Cardiac muscle cell (in vitro differentiated cells and primary cell): ENCODE measurements at regions not wholly inside any gene's neighbourhood (a gene's known extent, or its start where the extent isn't known, plus 50 kb on each side); places are given as distances from the start of the nearest gene placed in this dataset.
"Not testable (repeated sequence)": the region's sequence is repeated elsewhere in the genome, so short reads cannot be mapped to it uniquely, and the experiment has no call there.

Source experiments
- DNase-seq, 2 donors: peaks; one replicate each; pipeline versions ENCODE4 v3.0.0 to v3.0.0-alpha.2; 2010 to 2017; ENCODE audit warnings: low read depth in 1 of 2, low spot score in 1 of 2
- H3K27ac ChIP-seq: fragments of 200-600 bp; sonication (generic); 2 replicates; pipeline ENCODE4 v1.5.1; 2016
- H3K27me3 ChIP-seq: fragments of 200-600 bp; sonication (generic); 2 replicates; pipeline ENCODE4 v1.6.0; 2016; ENCODE audit warnings: control low read depth
- H3K36me3 ChIP-seq: fragments of 200-600 bp; sonication (generic); 2 replicates; pipeline ENCODE4 v1.5.1; 2016; ENCODE audit warnings: control low read depth
- H3K4me1 ChIP-seq: fragments of 200-600 bp; sonication (generic); 2 replicates; pipeline ENCODE4 v1.8.1; 2017; ENCODE audit warnings: low read depth, mild to moderate bottlenecking, mixed run types
- H3K4me3 ChIP-seq: fragments of 200-600 bp; sonication (generic); 2 replicates; pipeline ENCODE4 v1.5.1; 2016; ENCODE audit warnings: mild to moderate bottlenecking
- H3K9me3 ChIP-seq: fragments of 200-600 bp; sonication (generic); 2 replicates; pipeline ENCODE4 v1.5.1; 2017; ENCODE audit warnings: low read depth, mild to moderate bottlenecking, control low read depth
- TF ChIP-seq, protein P1 (sequence below): IDR thresholded peaks from 2 replicates; pipeline ENCODE4 v1.5.1; 2012; ENCODE audit warnings: low read depth, mild to moderate bottlenecking, low read length

DNA sequence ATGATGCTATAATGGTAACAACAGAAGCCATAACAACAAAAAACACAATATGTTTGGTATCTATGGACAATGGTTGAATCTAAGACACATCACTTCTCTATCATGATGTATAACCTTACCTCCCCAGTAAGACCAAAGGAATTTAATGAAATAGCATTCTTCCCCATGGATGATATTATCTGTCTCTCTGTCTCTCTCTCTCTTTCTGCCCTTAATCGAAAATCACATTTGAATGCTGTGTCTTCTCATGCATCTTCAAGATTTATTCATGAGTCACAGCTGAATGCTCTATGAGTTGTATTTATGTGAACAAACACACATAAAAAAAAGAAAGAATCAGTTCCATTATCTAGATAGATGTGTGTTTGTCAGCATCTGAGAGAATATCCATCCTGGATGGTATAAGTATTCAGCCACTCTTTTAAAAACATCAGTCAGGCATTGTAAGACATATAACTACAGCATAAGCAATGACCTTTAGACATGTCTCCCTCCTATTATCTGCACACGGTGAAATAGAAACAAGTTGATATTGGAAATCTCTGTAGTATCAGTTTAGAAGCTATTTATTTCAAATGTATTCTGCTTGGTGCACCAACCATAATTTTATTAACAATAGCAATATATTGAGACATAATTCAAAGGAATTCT, 433.3 kb downstream of the TOX3 start:
- Histone ChIP-seq H3K36me3 (no peaks in the 10 kb centered on the region), H3K27ac (no peak overlapping the region), H3K4me3 (no peak overlapping the region), H3K4me1 (no peaks in the 10 kb centered on the region), H3K9me3 (no peaks in the 10 kb centered on the region), H3K27me3 (no peaks in the 10 kb centered on the region)
- TF ChIP-seq, protein P1, sequence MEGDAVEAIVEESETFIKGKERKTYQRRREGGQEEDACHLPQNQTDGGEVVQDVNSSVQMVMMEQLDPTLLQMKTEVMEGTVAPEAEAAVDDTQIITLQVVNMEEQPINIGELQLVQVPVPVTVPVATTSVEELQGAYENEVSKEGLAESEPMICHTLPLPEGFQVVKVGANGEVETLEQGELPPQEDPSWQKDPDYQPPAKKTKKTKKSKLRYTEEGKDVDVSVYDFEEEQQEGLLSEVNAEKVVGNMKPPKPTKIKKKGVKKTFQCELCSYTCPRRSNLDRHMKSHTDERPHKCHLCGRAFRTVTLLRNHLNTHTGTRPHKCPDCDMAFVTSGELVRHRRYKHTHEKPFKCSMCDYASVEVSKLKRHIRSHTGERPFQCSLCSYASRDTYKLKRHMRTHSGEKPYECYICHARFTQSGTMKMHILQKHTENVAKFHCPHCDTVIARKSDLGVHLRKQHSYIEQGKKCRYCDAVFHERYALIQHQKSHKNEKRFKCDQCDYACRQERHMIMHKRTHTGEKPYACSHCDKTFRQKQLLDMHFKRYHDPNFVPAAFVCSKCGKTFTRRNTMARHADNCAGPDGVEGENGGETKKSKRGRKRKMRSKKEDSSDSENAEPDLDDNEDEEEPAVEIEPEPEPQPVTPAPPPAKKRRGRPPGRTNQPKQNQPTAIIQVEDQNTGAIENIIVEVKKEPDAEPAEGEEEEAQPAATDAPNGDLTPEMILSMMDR: no peak
- DNase-seq: no peak

DNA sequence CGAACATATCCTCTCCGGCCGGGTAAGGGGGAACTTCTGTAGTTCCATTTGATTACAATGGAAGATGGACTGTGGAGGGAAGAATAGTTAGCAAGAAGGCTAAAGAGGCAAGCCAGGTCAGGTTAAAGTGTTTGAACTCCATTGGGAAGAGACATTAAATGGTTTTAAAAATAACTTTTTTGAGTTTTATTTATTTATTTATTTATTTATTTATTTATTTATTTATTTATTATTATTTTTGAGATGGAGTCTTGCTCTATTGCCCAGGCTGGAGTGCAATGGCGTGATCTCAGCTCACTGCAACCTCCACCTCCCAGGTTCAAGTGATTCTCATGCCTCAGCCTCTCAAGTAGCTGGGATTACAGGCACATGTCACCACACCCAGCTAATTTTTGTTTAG, 441.9 kb downstream of the TOX3 start:
- not testable (repeated sequence) for H3K9me3 ChIP-seq, H3K4me1 ChIP-seq, H3K27me3 ChIP-seq, H3K4me3 ChIP-seq, H3K27ac ChIP-seq, H3K36me3 ChIP-seq, DNase-seq

DNA sequence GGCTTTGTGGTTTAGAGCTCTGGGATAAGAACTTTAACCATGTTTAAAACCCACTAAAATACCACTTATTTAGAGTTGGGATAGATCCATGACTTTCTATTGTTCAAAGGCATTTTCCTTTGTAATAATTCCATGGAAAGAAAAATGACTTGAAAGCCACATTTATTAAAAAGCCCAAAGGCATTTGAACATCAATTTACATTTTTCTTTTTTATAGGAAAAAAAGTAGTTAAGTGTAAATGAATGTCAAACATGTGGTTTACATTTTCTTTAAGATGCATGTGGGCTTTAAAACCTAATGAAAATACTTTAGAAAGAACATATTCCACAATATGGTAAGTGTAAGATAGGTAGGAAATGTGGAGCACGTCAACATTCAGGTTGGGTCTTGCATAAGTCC, 443.2 kb downstream of the TOX3 start:
- Histone ChIP-seq H3K4me3 (no peak overlapping the region), H3K4me1 (no peaks in the 10 kb centered on the region), H3K27me3 (no peaks in the 10 kb centered on the region), H3K27ac (no peak overlapping the region), H3K36me3 (no peaks in the 10 kb centered on the region), H3K9me3 (no peaks in the 10 kb centered on the region)
- TF ChIP-seq, protein P1: no peak
- DNase-seq: no peak

DNA sequence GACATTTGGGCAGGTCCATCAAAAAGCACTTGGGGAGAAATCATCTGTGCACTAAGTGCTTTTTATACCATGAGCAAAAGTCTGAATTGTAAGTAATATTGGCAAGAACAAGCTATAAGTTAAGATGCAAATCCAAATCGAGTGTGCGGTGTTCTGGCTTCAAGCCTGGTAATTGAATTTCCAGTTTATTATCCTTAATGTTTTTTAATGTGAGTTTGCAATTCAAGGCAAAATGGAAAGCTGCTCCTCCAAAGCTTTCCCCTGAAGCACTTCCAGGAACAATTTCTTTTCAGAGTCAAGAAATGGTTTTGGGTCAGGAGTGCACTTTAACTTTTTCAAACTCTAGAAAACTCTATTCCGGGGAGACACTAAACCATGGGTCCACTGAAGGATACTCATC, 445.7 kb downstream of the TOX3 start:
- TF ChIP-seq, protein P1: no peak
- Histone ChIP-seq H3K27me3 (no peaks in the 10 kb centered on the region), H3K27ac (no peak overlapping the region), H3K4me3 (no peak overlapping the region), H3K36me3 (no peaks in the 10 kb centered on the region), H3K9me3 (no peaks in the 10 kb centered on the region), H3K4me1 (peaks cover 7% of the 10 kb centered on the region)
- DNase-seq: no peak

DNA sequence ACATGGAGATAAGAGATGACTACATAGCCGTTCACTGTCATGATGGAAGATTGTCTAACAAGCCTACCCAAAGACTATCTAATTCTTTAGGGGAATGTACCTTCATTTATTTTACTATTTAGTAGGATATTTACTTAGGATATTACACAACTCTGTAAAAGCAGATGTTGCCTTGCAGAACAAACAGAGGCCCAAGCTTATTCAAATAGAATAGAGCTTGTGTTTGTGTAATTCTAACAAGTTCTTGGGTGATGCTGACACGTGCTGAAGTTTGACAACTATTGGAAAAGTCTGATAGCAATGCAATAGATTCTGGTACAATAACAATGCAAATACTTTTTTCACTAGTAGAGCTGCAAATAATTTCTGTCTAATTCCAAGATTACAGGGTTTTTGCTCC, 447.6 kb downstream of the TOX3 start:
- TF ChIP-seq, protein P1: no peak
- no peak overlapping the region for H3K27ac ChIP-seq
- peaks cover 9% of the 10 kb centered on the region for H3K4me1 ChIP-seq
- no peak overlapping the region for H3K4me3 ChIP-seq
- DNase-seq: no peak
- no peaks in the 10 kb centered on the region for H3K9me3 ChIP-seq
- H3K36me3 ChIP-seq: no peaks in the 10 kb centered on the region
- no peaks in the 10 kb centered on the region for H3K27me3 ChIP-seq

DNA sequence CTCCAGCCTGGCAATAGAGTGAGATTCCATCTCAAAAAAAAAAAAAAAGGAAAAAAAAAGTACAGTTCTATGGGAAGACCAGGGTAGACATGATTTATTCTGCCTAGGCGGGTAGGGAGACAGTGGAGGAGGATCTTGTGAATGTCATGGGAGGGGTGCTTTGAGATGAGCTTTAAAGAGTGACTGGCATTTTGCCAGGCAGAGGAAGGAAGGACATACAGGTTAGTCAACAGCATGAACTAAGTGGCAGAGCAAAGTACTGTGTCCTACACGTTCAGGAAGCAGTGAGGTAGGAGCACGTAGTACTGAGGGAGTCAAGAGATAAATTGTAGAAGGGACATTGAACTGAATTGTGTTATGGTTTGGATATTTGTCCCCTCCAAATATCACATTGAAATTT, 451.5 kb downstream of the TOX3 start:
- TF ChIP-seq, protein P1: no peak
- peaks cover 9% of the 10 kb centered on the region for H3K4me1 ChIP-seq

More for the DNA sequence above, 451.5 kb downstream of the TOX3 start:
- Histone ChIP-seq H3K27ac (no peak overlapping the region), H3K4me3 (no peak overlapping the region), H3K36me3 (no peaks in the 10 kb centered on the region), H3K27me3 (no peaks in the 10 kb centered on the region), H3K9me3 (no peaks in the 10 kb centered on the region)
- DNase-seq: no peak
